Epithelial cell of esophagus (primary cell): ENCODE measurements at regions not wholly inside any gene's neighbourhood (a gene's known extent, or its start where the extent isn't known, plus 50 kb on each side); places are given as distances from the start of the nearest gene placed in this dataset.

Experiments
- DNase-seq: peaks from one replicate; pipeline ENCODE4 v3.0.0; 2010; ENCODE audit warnings: low read depth
- H3K4me3 ChIP-seq: 2 replicates; pipeline ENCODE4 v1.5.1; 2011; ENCODE audit warnings: mild to moderate bottlenecking, low read length, control low read depth
- TF ChIP-seq, protein P1 (sequence below): IDR thresholded peaks from 2 replicates; pipeline ENCODE4 v1.5.1; 2011; ENCODE audit warnings: low read depth, mild to moderate bottlenecking, low read length, control low read depth, inconsistent platforms; ENCODE audit not compliant: insufficient read depth; ENCODE audit errors: missing control alignments

DNA sequence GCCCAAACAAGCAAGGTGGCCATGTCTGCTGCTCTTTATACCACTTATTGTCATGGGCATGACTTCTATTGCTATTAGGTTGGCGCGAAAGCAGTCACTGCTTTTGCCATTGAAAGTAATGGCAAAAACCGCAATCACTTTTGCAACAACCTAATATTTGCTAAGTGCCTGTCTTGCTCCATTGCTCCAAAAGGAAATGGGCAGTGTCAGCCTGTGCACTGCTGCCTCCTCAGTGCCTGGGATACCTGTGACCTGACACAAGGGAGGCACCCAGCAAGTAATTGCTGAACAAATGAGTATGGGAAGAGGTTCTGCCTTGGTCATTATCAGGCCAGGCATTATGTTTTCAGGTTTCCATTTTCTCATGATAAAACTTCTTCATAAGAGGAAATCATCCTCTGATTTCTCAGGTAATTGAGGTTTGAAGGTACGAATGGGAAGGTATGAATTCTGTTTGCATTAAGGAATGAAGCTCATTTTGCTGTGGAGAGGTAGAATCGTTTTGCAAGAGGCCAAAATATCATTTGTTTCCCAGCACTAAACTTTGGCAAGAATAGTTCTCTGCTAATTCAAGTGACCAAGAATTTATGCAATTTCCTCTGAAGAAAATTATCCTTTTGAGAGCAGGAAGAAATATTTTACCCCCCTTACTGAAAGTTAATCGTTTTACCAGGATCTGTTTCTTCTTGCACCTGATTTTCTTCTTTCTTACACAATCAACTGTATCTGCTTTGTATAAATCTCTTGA lies 128.4 kb upstream of the SPRY2 start:
- H3K4me3 ChIP-seq, result no peak overlapping the region
- TF ChIP-seq, protein P1, sequence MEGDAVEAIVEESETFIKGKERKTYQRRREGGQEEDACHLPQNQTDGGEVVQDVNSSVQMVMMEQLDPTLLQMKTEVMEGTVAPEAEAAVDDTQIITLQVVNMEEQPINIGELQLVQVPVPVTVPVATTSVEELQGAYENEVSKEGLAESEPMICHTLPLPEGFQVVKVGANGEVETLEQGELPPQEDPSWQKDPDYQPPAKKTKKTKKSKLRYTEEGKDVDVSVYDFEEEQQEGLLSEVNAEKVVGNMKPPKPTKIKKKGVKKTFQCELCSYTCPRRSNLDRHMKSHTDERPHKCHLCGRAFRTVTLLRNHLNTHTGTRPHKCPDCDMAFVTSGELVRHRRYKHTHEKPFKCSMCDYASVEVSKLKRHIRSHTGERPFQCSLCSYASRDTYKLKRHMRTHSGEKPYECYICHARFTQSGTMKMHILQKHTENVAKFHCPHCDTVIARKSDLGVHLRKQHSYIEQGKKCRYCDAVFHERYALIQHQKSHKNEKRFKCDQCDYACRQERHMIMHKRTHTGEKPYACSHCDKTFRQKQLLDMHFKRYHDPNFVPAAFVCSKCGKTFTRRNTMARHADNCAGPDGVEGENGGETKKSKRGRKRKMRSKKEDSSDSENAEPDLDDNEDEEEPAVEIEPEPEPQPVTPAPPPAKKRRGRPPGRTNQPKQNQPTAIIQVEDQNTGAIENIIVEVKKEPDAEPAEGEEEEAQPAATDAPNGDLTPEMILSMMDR, result no peak

DNA sequence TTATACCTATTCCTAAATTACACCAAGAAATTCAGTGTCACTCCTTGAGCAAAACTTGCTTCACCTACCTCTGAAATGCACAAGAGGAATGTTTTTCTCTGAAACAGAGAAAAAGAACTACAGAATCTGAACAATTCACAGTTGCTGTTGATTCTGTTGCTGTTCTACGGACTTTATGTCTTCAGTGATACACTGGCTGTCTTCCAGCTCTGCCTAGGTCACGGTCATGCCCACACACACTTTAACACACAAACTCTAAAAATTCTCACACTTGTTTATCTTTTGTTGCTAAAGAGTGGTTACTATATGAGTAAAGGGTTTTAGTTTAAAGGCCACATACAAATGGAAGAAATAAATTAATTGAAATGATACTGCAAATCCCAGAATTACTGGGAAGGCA lies 124.4 kb upstream of the SPRY2 start:
- DNase-seq, result no peak
- TF ChIP-seq, protein P1, result no peak
- H3K4me3 ChIP-seq, result no peak overlapping the region

More for the DNA sequence above, 128.4 kb upstream of the SPRY2 start:
- DNase-seq, result peak; percentile 8

DNA sequence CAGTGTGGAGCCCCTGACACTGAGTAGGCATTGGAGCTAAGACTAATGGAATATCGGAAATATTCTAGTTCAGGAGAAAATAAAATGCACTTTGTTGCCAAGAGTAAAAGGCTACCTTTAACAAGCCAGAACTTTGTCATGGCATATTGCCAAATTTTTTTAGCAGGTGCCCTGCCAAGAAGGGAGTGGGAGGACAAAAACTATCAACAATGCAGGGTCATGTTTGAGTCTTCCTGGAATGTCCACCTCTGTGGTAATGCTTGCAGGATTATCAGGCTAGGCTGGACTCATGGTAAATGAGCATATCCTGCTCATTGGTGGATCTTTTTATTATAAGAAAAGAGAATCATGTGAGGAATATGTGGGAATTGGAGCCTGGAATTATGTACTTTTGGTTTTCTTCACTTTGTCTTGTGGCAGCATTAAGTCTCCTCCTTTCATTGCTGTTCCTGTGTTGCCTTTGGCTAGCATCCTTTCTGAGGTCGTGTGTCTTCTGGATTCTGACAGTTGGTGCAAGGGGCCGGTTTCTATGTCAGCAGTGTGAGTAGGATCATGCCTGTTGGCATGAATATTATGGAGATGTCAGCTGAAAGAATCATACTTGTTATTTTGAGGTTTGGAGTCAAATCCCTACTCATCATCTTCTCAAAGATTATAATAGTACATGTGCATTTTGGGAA lies 122.9 kb upstream of the SPRY2 start:
- DNase-seq, result peak; percentile 46
- TF ChIP-seq, protein P1, result no peak
- no peak overlapping the region for H3K4me3 ChIP-seq

DNA sequence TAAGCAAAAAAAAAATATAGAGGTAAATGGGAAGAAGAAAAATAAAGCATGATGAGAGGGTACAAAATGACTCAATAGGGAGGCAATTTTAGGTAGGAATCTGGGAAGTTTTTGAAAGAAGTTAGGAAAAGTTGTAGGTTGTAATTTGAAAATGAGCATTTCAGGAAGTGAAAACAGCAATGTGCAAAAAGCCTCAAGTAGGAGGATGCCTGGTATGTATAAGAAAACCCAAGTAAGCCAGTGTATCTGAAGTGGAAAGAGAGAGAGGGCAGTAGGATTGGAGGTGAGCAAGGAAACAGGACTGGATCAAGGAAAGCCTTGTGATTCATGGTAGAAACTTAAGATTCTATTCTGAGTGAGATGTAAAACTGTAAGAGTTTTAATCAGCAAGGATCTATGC lies 121.6 kb upstream of the SPRY2 start:
- TF ChIP-seq, protein P1, result no peak

DNA sequence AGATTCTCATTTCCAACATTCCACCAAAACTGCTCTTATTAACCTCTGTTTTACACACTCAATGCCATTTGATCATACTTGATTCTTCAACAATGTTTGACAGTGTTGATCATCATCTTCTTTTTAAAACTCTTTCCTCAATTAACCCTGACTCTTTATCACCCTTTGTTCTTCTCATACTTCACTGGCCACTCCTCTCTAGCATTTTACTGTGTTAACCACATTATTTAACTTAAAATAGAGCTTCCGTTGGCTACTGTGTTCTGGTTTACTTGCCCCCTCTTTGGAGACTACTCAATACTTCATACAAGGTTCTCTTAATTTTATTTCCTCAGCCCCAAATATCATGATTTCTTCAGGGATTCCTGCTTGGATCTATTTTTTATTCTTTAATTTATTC lies 121.1 kb upstream of the SPRY2 start:
- TF ChIP-seq, protein P1, result no peak
- DNase-seq, result no peak
- H3K4me3 ChIP-seq, result no peak overlapping the region

More for the DNA sequence above, 121.6 kb upstream of the SPRY2 start:
- no peak overlapping the region for H3K4me3 ChIP-seq
- DNase-seq, result no peak

DNA sequence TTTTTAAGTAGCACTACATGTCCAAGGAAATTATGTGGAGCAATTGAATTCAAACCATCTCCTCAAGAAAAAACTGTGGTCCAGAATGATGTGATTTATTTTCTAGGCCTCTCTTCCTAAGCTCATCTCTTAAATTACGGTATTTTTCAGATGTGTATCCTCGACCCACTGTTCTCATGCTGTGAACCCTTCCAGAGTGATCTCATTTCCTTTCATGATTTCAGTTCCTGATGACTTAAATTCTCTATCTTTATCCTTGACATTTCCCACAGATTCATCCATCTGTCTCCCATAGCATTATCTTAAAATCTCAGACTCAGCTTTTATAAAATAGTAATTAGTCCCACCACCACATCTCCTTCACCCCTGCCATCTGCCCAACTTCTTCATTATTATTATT lies 117.6 kb upstream of the SPRY2 start:
- no peak overlapping the region for H3K4me3 ChIP-seq
- TF ChIP-seq, protein P1, result no peak
- DNase-seq, result no peak
